HFF-Myc (cell line): ENCODE measurements at regions not wholly inside any gene's neighbourhood (a gene's known extent, or its start where the extent isn't known, plus 50 kb on each side); places are given as distances from the start of the nearest gene placed in this dataset.

Source experiments
- DNase-seq: peaks from one replicate; pipeline ENCODE4 v3.0.0-alpha.2; 2011; ENCODE audit warnings: low read depth; ENCODE audit errors: extremely low read depth
- H3K4me3 ChIP-seq: replicated peaks from 2 replicates; pipeline ENCODE4 v1.5.1; 2011; ENCODE audit warnings: low read depth, mild to moderate bottlenecking, control low read depth, low read length
- CTCF ChIP-seq: IDR thresholded peaks from 2 replicates; pipeline ENCODE4 v1.5.1; 2012; ENCODE audit warnings: mild to moderate bottlenecking, low read depth, low read length, control low read depth; ENCODE audit errors: missing control alignments

- no peak for DNase-seq
- no peak for TF ChIP-seq CTCF
- H3K4me3 ChIP-seq: no peak overlapping the region
Observed at GRCh38 chr20:39492223-39492797, 530.2 kb downstream of the DHX35 start.

- no peak for TF ChIP-seq CTCF
- DNase-seq: no peak
- H3K4me3 ChIP-seq: no peak overlapping the region
Observed at GRCh38 chr20:39491711-39492110, 529.6 kb downstream of the DHX35 start.

GRCh38 chr20:39489986-39490560, 527.9 kb downstream of the DHX35 start:
- TF ChIP-seq CTCF: no peak
- H3K4me3 ChIP-seq: no peak overlapping the region
- no peak for DNase-seq

GRCh38 chr20:39480276-39481043, 518.3 kb downstream of the DHX35 start:
- no peak for DNase-seq
- no peak overlapping the region for H3K4me3 ChIP-seq
- no peak for TF ChIP-seq CTCF

GRCh38 chr20:39479196-39479810, 517.2 kb downstream of the DHX35 start:
- no peak for TF ChIP-seq CTCF

GRCh38 chr20:39474879-39475278, 512.7 kb downstream of the DHX35 start:
- no peak overlapping the region for H3K4me3 ChIP-seq
- TF ChIP-seq CTCF: no peak
- DNase-seq: no peak

More at GRCh38 chr20:39479196-39479810, 517.2 kb downstream of the DHX35 start:
- no peak overlapping the region for H3K4me3 ChIP-seq
- DNase-seq: no peak
